CD4-positive, alpha-beta T cell (primary cell): ENCODE measurements at regions not wholly inside any gene's neighbourhood (a gene's known extent, or its start where the extent isn't known, plus 50 kb on each side); places are given as distances from the start of the nearest gene placed in this dataset.

Experiments
- ATAC-seq: fragments of 200-7000 bp; cut with Tn5 transposase; one replicate; pipeline ENCODE4 v1.10.0; 2022; ENCODE audit warnings: mild to moderate bottlenecking; ENCODE audit not compliant: poor library complexity
- CTCF ChIA-PET: fragments of 350-600 bp; sonication (Branson Sonifier 250); formaldehyde crosslinking; loops from one replicate; lab custom pipeline; 2021; ENCODE audit warnings: antibody characterized with exemption, inconsistent platforms; lab: Charles Lee
- POLR2A ChIA-PET: fragments of 350-600 bp; sonication (Branson Sonifier 250); formaldehyde crosslinking; loops from one replicate; lab custom pipeline; 2021; ENCODE audit warnings: antibody characterized with exemption, inconsistent platforms; lab: Charles Lee
- DNase-seq, 14 experiments: peaks; one replicate each; pipeline ENCODE4 v3.0.0-alpha.2; 2013 to 2020; ENCODE audit warnings: mixed read lengths in 2 of 14
- H3K27ac ChIP-seq, 2 donors: one replicate each; pipeline versions ENCODE4 v1.5.1 to v1.7.0; 2013; ENCODE audit warnings: low read length in 2 of 2, low read depth in 1 of 2, mild to moderate bottlenecking in 1 of 2
- H3K27me3 ChIP-seq, 2 experiments: 1 replicate in 1 of 2; 2 replicates in 1 of 2; pipeline versions ENCODE4 v1.6.1 to v1.7.0; 2013; ENCODE audit warnings: low read length in 2 of 2, control low read depth in 1 of 2, mild to moderate bottlenecking in 1 of 2, moderate library complexity in 1 of 2; ENCODE audit not compliant: insufficient read depth in 2 of 2, control insufficient read depth in 1 of 2
- H3K36me3 ChIP-seq: one replicate; pipeline ENCODE4 v1.6.1; 2013; ENCODE audit warnings: low read length, control low read depth; ENCODE audit not compliant: insufficient read depth
- H3K4me1 ChIP-seq: one replicate; pipeline ENCODE4 v1.6.1; 2013; ENCODE audit warnings: low read length, control low read depth; ENCODE audit not compliant: insufficient read depth
- H3K4me3 ChIP-seq: one replicate; pipeline ENCODE4 v1.5.1; 2013; ENCODE audit warnings: mild to moderate bottlenecking, low read length, moderate library complexity
- H3K9me3 ChIP-seq, 2 experiments: 1 replicate in 1 of 2; 2 replicates in 1 of 2; pipeline versions ENCODE4 v1.6.1 to v1.7.0; 2013; ENCODE audit warnings: low read length in 2 of 2, mild to moderate bottlenecking in 2 of 2, control low read depth in 1 of 2, moderate library complexity in 1 of 2; ENCODE audit not compliant: control insufficient read depth in 1 of 2, insufficient read depth in 1 of 2
- H3K27ac Mint-ChIP-seq: one replicate; pipeline ENCODE4 v1.8.0; 2020; ENCODE audit warnings: mixed read lengths
- H3K27me3 Mint-ChIP-seq: one replicate; pipeline ENCODE4 v1.8.0; 2021; ENCODE audit warnings: mixed read lengths
- H3K36me3 Mint-ChIP-seq: one replicate; pipeline ENCODE4 v1.8.0; 2021; ENCODE audit warnings: low read depth, mixed read lengths
- H3K4me1 Mint-ChIP-seq: one replicate; pipeline ENCODE4 v1.8.0; 2021; ENCODE audit warnings: low read depth, mixed read lengths
- H3K4me3 Mint-ChIP-seq: one replicate; pipeline ENCODE4 v1.8.0; 2020; ENCODE audit warnings: mild to moderate bottlenecking, mixed read lengths
- H3K9me3 Mint-ChIP-seq: one replicate; pipeline ENCODE4 v1.8.0; 2020; ENCODE audit warnings: mixed read lengths
- CTCF ChIP-seq: fragments of 200-600 bp; IDR thresholded peaks from one replicate; pipeline ENCODE4 v1.8.0; 2022; ENCODE audit warnings: antibody characterized with exemption, mild to moderate bottlenecking
- intact Hi-C, 2 experiments: fragments of 100-400 bp; cut with DNase I in 1 of 2; cut with micrococcal nuclease in 1 of 2; formaldehyde crosslinking; loops; one replicate each; pipeline versions ENCODE4 v1.15.1 to v1.9.0; 2023 to 2025; cut with DNase I, micrococcal nuclease

DNA sequence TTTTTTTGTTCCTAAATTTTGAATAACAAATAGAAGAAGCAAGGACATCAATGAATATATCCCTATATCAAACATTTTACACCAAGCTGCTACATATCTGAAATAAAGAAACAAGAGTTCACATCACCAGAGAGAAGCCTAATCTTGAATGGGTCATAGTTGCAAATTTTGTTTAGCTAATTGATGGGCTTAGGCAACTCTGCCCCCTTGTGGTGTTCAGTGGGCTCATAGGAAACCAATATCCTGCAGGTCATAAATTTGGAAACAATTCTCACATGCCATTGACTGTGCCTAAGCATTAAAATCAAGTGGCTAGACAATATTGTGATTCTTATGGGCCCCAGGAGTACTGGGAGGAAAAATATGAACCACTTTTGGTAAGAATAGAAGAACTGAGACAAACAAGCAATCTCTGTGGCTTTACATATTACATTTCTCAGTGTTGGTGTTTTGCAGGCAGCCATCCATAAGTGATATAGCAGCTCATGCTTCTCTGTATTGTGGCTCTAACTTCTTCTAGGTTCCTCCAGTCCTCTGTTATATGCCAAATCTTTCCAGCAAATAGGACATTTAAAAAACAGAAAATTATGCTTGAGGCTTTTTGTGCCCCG is 1262.8 kb upstream of the PRMT6 start:
- DNase-seq (no peak), ATAC-seq (no peak)
- Histone ChIP-seq H3K9me3 (peaks cover 0 to 9% of the 10 kb centered on the region in 2 experiments), H3K27ac (no peak overlapping the region), H3K36me3 (no peaks in the 10 kb centered on the region), H3K27me3 (no peaks in the 10 kb centered on the region), H3K4me3 (no peak overlapping the region), H3K4me1 (no peaks in the 10 kb centered on the region)
- POLR2A ChIA-PET = no interaction called here
- CTCF ChIA-PET = no interaction called here
- H3K4me3 Mint-ChIP-seq = no peak overlapping the region
- intact Hi-C loops = no loop called here
- H3K4me1 Mint-ChIP-seq = no peaks in the 10 kb centered on the region
- peaks cover 3% of the 10 kb centered on the region for H3K9me3 Mint-ChIP-seq
- no peaks in the 10 kb centered on the region for H3K27me3 Mint-ChIP-seq
- H3K27ac Mint-ChIP-seq = no peak overlapping the region
- H3K36me3 Mint-ChIP-seq = no peaks in the 10 kb centered on the region
- TF ChIP-seq CTCF = no peak

- H3K27me3 Mint-ChIP-seq = no peaks in the 10 kb centered on the region
- no peak overlapping the region for H3K27ac Mint-ChIP-seq
- Histone ChIP-seq H3K4me3 (no peak overlapping the region), H3K9me3 (peaks cover 0 to 12% of the 10 kb centered on the region in 2 experiments), H3K36me3 (no peaks in the 10 kb centered on the region), H3K27me3 (no peaks in the 10 kb centered on the region), H3K27ac (no peak overlapping the region), H3K4me1 (no peaks in the 10 kb centered on the region)
- H3K4me1 Mint-ChIP-seq = no peaks in the 10 kb centered on the region
- no peaks in the 10 kb centered on the region for H3K36me3 Mint-ChIP-seq
- intact Hi-C loops = no loop called here
- no peak for TF ChIP-seq CTCF
- no peak overlapping the region for H3K4me3 Mint-ChIP-seq
- DNase-seq (no peak), ATAC-seq (no peak)
- POLR2A ChIA-PET = no interaction called here
- CTCF ChIA-PET = no interaction called here
- peaks cover 10% of the 10 kb centered on the region for H3K9me3 Mint-ChIP-seq
These were observed 1260.7 kb upstream of the PRMT6 start for GRCh38 chr1:105795741-105796140.

GRCh38 chr1:105830571-105831146 is 1225.8 kb upstream of the PRMT6 start:
- H3K4me1 Mint-ChIP-seq = no peaks in the 10 kb centered on the region
- peaks cover 11% of the 10 kb centered on the region for H3K9me3 Mint-ChIP-seq
- intact Hi-C loops = no loop called here
- ATAC-seq (no peak), DNase-seq (no peak)
- H3K9me3 ChIP-seq = no peaks in the 10 kb centered on the region
- CTCF ChIA-PET = no interaction called here
- POLR2A ChIA-PET = no interaction called here
- no peak overlapping the region for H3K27ac Mint-ChIP-seq
- H3K27me3 ChIP-seq = no peaks in the 10 kb centered on the region
- no peaks in the 10 kb centered on the region for H3K4me1 ChIP-seq
- no peaks in the 10 kb centered on the region for H3K27me3 Mint-ChIP-seq
- no peaks in the 10 kb centered on the region for H3K36me3 Mint-ChIP-seq
- no peaks in the 10 kb centered on the region for H3K36me3 ChIP-seq
- TF ChIP-seq CTCF = no peak
- no peak overlapping the region for H3K4me3 Mint-ChIP-seq
- H3K4me3 ChIP-seq = no peak overlapping the region
- no peak overlapping the region for H3K27ac ChIP-seq
